ENCODE measurements at regions not wholly inside any gene's neighbourhood (a gene's known extent, or its start where the extent isn't known, plus 50 kb on each side); places are given as distances from the start of the nearest gene placed in this dataset.

DNA sequence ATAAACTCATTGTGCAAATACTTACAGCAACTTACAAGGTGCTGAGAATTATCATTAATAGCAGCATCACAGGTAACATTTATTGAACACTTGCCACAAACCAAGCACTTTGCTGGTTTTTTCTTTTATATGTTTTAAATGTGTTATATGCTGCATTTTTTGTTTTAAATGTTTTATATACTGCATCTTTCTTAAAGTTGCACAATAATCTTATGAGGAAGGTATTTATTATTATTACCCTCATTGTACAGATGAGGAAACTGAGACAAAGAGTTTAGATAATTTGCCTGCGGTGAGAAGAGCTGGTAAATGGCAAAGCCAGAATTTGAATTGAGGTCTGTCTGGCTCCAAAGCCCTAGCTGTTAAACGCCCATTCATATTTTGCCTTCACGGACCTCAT is 52.2 kb upstream of the RIOK3 start:
- no peak for TF ChIP-seq CTCF (conservative IDR thresholded peaks at IDR 0.05; ENCODE audit: low read depth, low read length)
- TF ChIP-seq USF2 (IDR thresholded peaks at IDR 0.05; ENCODE audit: low read depth, low read length): no peak
- no peak for TF ChIP-seq ELK1 (IDR thresholded peaks at IDR 0.05; ENCODE audit: borderline replicate concordance, low read depth, low read length)
- TF ChIP-seq POLR2A (IDR thresholded peaks at IDR 0.05; ENCODE audit: low read depth, low read length): no peak
- TF ChIP-seq MAZ (IDR thresholded peaks at IDR 0.05; ENCODE audit: borderline replicate concordance, low read depth, low read length): no peak
- no peak for TF ChIP-seq BHLHE40 (IDR thresholded peaks at IDR 0.05; ENCODE audit: low read depth, low read length)
- TF ChIP-seq SMC3 (IDR thresholded peaks at IDR 0.05; ENCODE audit: low read depth, low read length): no peak
- no peak for TF ChIP-seq CHD1 (IDR thresholded peaks at IDR 0.05; ENCODE audit: low read depth, low read length)

Measured in IMR-90 (cell line).